ENCODE measurements at regions not wholly inside any gene's neighbourhood (a gene's known extent, or its start where the extent isn't known, plus 50 kb on each side); places are given as distances from the start of the nearest gene placed in this dataset.

DNA sequence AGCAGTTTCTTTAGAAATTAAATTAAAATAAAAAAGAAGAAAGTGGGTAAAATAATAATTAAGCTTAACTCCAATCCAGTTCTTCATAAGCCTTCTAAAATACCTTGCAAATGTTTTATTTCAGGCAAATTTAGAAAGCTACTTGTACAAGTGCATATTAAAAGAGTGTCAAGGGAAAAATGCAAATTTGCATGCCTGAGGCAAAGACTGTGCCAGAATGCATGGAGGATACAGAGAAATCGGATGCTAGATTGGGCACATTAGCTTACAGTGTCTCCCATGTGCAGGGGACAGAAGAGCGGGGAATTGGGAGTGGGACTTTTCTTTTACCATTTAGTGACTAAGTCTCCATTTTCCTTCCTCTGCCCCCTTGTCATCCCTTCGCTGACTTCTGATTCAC is 173.0 kb upstream of the NWD2 start:
- TF ChIP-seq, protein P1, sequence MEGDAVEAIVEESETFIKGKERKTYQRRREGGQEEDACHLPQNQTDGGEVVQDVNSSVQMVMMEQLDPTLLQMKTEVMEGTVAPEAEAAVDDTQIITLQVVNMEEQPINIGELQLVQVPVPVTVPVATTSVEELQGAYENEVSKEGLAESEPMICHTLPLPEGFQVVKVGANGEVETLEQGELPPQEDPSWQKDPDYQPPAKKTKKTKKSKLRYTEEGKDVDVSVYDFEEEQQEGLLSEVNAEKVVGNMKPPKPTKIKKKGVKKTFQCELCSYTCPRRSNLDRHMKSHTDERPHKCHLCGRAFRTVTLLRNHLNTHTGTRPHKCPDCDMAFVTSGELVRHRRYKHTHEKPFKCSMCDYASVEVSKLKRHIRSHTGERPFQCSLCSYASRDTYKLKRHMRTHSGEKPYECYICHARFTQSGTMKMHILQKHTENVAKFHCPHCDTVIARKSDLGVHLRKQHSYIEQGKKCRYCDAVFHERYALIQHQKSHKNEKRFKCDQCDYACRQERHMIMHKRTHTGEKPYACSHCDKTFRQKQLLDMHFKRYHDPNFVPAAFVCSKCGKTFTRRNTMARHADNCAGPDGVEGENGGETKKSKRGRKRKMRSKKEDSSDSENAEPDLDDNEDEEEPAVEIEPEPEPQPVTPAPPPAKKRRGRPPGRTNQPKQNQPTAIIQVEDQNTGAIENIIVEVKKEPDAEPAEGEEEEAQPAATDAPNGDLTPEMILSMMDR (IDR thresholded peaks at IDR 0.05; ENCODE audit: low read depth, low read length), result no peak
- TF ChIP-seq MYC (IDR thresholded peaks at IDR 0.05; ENCODE audit: low read depth, low read length) (no peak), POLR2A (IDR thresholded peaks at IDR 0.05; ENCODE audit: extremely low read depth, insufficient read length) (no peak)

Measured in NB4 (cell line).